ENCODE measurements at regions not wholly inside any gene's neighbourhood (a gene's known extent, or its start where the extent isn't known, plus 50 kb on each side); places are given as distances from the start of the nearest gene placed in this dataset.

- Histone ChIP-seq H3K27ac (no peak overlapping the region), H3K4me1 (no peaks in the 10 kb centered on the region), H3K9me3 (no peaks in the 10 kb centered on the region), H3K4me3 (no peak overlapping the region), H3K27me3 (no peaks in the 10 kb centered on the region), H3K36me3 (ENCODE audit: low read depth, missing control alignments) (no peaks in the 10 kb centered on the region)
- TF ChIP-seq POLR2A (IDR thresholded peaks at IDR 0.05) (no peak), CTCF (IDR thresholded peaks at IDR 0.05) (no peak)
- no peak for DNase-seq
- WGBS, 2 donors = 98 to 100% methylated on average over 1 of the region's 1 CpG
- intact Hi-C loops (cut with DNase I; ENCODE audit: low total_unique reads) = no loop called here
Measured at GRCh38 chr2:144931480-144931879, 411.6 kb upstream of the ZEB2 start.

GRCh38 chr2:144927429-144927828 lies 407.5 kb upstream of the ZEB2 start:
- WGBS, 2 donors = 88 to 91% methylated on average over 1 of the region's 1 CpG
- Histone ChIP-seq H3K27ac (no peak overlapping the region), H3K9me3 (no peaks in the 10 kb centered on the region), H3K4me1 (no peaks in the 10 kb centered on the region), H3K4me3 (no peak overlapping the region), H3K27me3 (no peaks in the 10 kb centered on the region), H3K36me3 (ENCODE audit: low read depth, missing control alignments) (no peaks in the 10 kb centered on the region)
- no peak for DNase-seq
- no peak for TF ChIP-seq CTCF (IDR thresholded peaks at IDR 0.05)
- no peak for TF ChIP-seq POLR2A (IDR thresholded peaks at IDR 0.05)
- intact Hi-C loops (cut with DNase I; ENCODE audit: low total_unique reads) = no loop called here

- no peaks in the 10 kb centered on the region for H3K27me3 ChIP-seq
- H3K4me3 ChIP-seq = no peak overlapping the region
- H3K4me1 ChIP-seq = no peaks in the 10 kb centered on the region
- H3K36me3 ChIP-seq (ENCODE audit: low read depth, missing control alignments) = no peaks in the 10 kb centered on the region
- TF ChIP-seq POLR2A (IDR thresholded peaks at IDR 0.05) = no peak
- TF ChIP-seq CTCF (IDR thresholded peaks at IDR 0.05) = no peak
- 83 to 88% methylated on average over 4 of the region's 4 CpGs for WGBS, 2 donors
- intact Hi-C loops (cut with DNase I; ENCODE audit: low total_unique reads) = no loop called here
- DNase-seq = no peak
- H3K9me3 ChIP-seq = no peaks in the 10 kb centered on the region
- no peak overlapping the region for H3K27ac ChIP-seq
Measured at GRCh38 chr2:144925886-144926285, 406.0 kb upstream of the ZEB2 start.

GRCh38 chr2:144924827-144925226 lies 404.9 kb upstream of the ZEB2 start:
- Histone ChIP-seq H3K27me3 (no peaks in the 10 kb centered on the region), H3K36me3 (ENCODE audit: low read depth, missing control alignments) (no peaks in the 10 kb centered on the region), H3K4me3 (no peak overlapping the region), H3K4me1 (no peaks in the 10 kb centered on the region), H3K9me3 (no peaks in the 10 kb centered on the region), H3K27ac (no peak overlapping the region)
- no peak for DNase-seq
- TF ChIP-seq POLR2A (IDR thresholded peaks at IDR 0.05) (no peak), CTCF (IDR thresholded peaks at IDR 0.05) (no peak)
- intact Hi-C loops (cut with DNase I; ENCODE audit: low total_unique reads) = no loop called here

- TF ChIP-seq CTCF (IDR thresholded peaks at IDR 0.05) (no peak), POLR2A (IDR thresholded peaks at IDR 0.05) (no peak)
- no peaks in the 10 kb centered on the region for H3K9me3 ChIP-seq
- DNase-seq = no peak
- no peaks in the 10 kb centered on the region for H3K4me1 ChIP-seq
- intact Hi-C loops (cut with DNase I; ENCODE audit: low total_unique reads) = no loop called here
- H3K27me3 ChIP-seq = no peaks in the 10 kb centered on the region
- no peak overlapping the region for H3K27ac ChIP-seq
- no peak overlapping the region for H3K4me3 ChIP-seq
- WGBS, 2 donors = 82 to 90% methylated on average over 2 of the region's 2 CpGs
- no peaks in the 10 kb centered on the region for H3K36me3 ChIP-seq (ENCODE audit: low read depth, missing control alignments)
Measured at GRCh38 chr2:144922519-144922918, 402.6 kb upstream of the ZEB2 start.

Data from testis (tissue), 2 donors.